Endothelial cell of hepatic sinusoid (primary cell): ENCODE measurements at regions not wholly inside any gene's neighbourhood (a gene's known extent, or its start where the extent isn't known, plus 50 kb on each side); places are given as distances from the start of the nearest gene placed in this dataset.

ENCODE experiments used
- in situ Hi-C: cut with HindIII; loops from 2 replicates; pipeline ENCODE4 v1.10.0; 2017; ENCODE audit warnings: low sequenced_read_pairs

GRCh38 chr14:22011253-22011642, 337.6 kb upstream of the OR4E1 start:
- in situ Hi-C loops = no loop called here

GRCh38 chr14:22010545-22011252, 337.1 kb upstream of the OR4E1 start:
- in situ Hi-C loops = no loop called here

GRCh38 chr14:22008766-22009165, 335.1 kb upstream of the OR4E1 start:
- in situ Hi-C loops = no loop called here

- in situ Hi-C loops = no loop called here
Observed at GRCh38 chr14:22007784-22008412, 334.3 kb upstream of the OR4E1 start.

GRCh38 chr14:22007363-22007762, 333.7 kb upstream of the OR4E1 start:
- in situ Hi-C loops = no loop called here

GRCh38 chr14:22003461-22003860, 329.8 kb upstream of the OR4E1 start:
- in situ Hi-C loops = no loop called here

GRCh38 chr14:22002860-22003284, 329.3 kb upstream of the OR4E1 start:
- in situ Hi-C loops = no loop called here

GRCh38 chr14:21999402-21999801, 325.8 kb upstream of the OR4E1 start:
- in situ Hi-C loops = no loop called here

GRCh38 chr14:21997300-21997699, 323.7 kb upstream of the OR4E1 start:
- in situ Hi-C loops = no loop called here

- in situ Hi-C loops = no loop called here
Observed at GRCh38 chr14:21995332-21995731, 321.7 kb upstream of the OR4E1 start.

- in situ Hi-C loops = no loop called here
Observed at GRCh38 chr14:21993837-21994236, 320.2 kb upstream of the OR4E1 start.

GRCh38 chr14:21993070-21993469, 319.5 kb upstream of the OR4E1 start:
- in situ Hi-C loops = no loop called here

- in situ Hi-C loops = no loop called here
Observed at GRCh38 chr14:21991130-21991529, 317.5 kb upstream of the OR4E1 start.

- in situ Hi-C loops = no loop called here
Observed at GRCh38 chr14:21990116-21990515, 316.5 kb upstream of the OR4E1 start.

GRCh38 chr14:21989090-21989489, 315.5 kb upstream of the OR4E1 start:
- in situ Hi-C loops = no loop called here

- in situ Hi-C loops = no loop called here
Observed at GRCh38 chr14:21988413-21988812, 314.8 kb upstream of the OR4E1 start.

GRCh38 chr14:21987937-21988336, 314.3 kb upstream of the OR4E1 start:
- in situ Hi-C loops = no loop called here

- in situ Hi-C loops = no loop called here
Observed at GRCh38 chr14:21985081-21985480, 311.5 kb upstream of the OR4E1 start.

- in situ Hi-C loops = no loop called here
Observed at GRCh38 chr14:21978999-21979314, 305.3 kb upstream of the OR4E1 start.

GRCh38 chr14:21978184-21978998, 304.8 kb upstream of the OR4E1 start:
- in situ Hi-C loops = no loop called here

GRCh38 chr14:21974741-21975140, 301.1 kb upstream of the OR4E1 start:
- in situ Hi-C loops = no loop called here

GRCh38 chr14:21965042-21965441, 291.4 kb upstream of the OR4E1 start:
- in situ Hi-C loops = no loop called here
